NCI-H2081 treated with DMSO at 0.1 percent for 48 hours (cell line): ENCODE measurements at regions not wholly inside any gene's neighbourhood (a gene's known extent, or its start where the extent isn't known, plus 50 kb on each side); places are given as distances from the start of the nearest gene placed in this dataset.
"Not testable (repeated sequence)": the region's sequence is repeated elsewhere in the genome, so short reads cannot be mapped to it uniquely, and the experiment has no call there.

Source experiments
- DNase-seq: peaks from one replicate; lab custom pipeline; 2025; lab: John Stamatoyannopoulos, UW

GRCh38 chr3:154668187-154668586 lies 238.2 kb upstream of the GPR149 start:
- DNase-seq: no peak

- DNase-seq: no peak
Observed at GRCh38 chr3:154666542-154666941, 236.6 kb upstream of the GPR149 start.

- no peak for DNase-seq
Observed at GRCh38 chr3:154664714-154665113, 234.7 kb upstream of the GPR149 start.

- no peak for DNase-seq
Observed at GRCh38 chr3:154662851-154663250, 232.9 kb upstream of the GPR149 start.

- DNase-seq: no peak
Observed at GRCh38 chr3:154660811-154661210, 230.8 kb upstream of the GPR149 start.

- no peak for DNase-seq
Observed at GRCh38 chr3:154658000-154658399, 228.0 kb upstream of the GPR149 start.

GRCh38 chr3:154657218-154657617 lies 227.2 kb upstream of the GPR149 start:
- no peak for DNase-seq

GRCh38 chr3:154656486-154656885 lies 226.5 kb upstream of the GPR149 start:
- no peak for DNase-seq

- no peak for DNase-seq
Observed at GRCh38 chr3:154642145-154642544, 212.2 kb upstream of the GPR149 start.

GRCh38 chr3:154625756-154626155 lies 195.8 kb upstream of the GPR149 start:
- no peak for DNase-seq

GRCh38 chr3:154619621-154620020 lies 189.6 kb upstream of the GPR149 start:
- DNase-seq: not testable (repeated sequence)

GRCh38 chr3:154616298-154616697 lies 186.3 kb upstream of the GPR149 start:
- no peak for DNase-seq

- DNase-seq: no peak
Observed at GRCh38 chr3:154615471-154615870, 185.5 kb upstream of the GPR149 start.

GRCh38 chr3:154614601-154615000 lies 184.6 kb upstream of the GPR149 start:
- DNase-seq: no peak

- DNase-seq: no peak
Observed at GRCh38 chr3:154614078-154614477, 184.1 kb upstream of the GPR149 start.

- DNase-seq: no peak
Observed at GRCh38 chr3:154602241-154602640, 172.3 kb upstream of the GPR149 start.

- DNase-seq: no peak
Observed at GRCh38 chr3:154598166-154598565, 168.2 kb upstream of the GPR149 start.

GRCh38 chr3:154590675-154591384 lies 160.8 kb upstream of the GPR149 start:
- no peak for DNase-seq

- no peak for DNase-seq
Observed at GRCh38 chr3:154588831-154589230, 158.8 kb upstream of the GPR149 start.

GRCh38 chr3:154584974-154585373 lies 155.0 kb upstream of the GPR149 start:
- DNase-seq: no peak

GRCh38 chr3:154584041-154584440 lies 154.1 kb upstream of the GPR149 start:
- DNase-seq: no peak

GRCh38 chr3:154583086-154583634 lies 153.2 kb upstream of the GPR149 start:
- DNase-seq: no peak

GRCh38 chr3:154582501-154582900 lies 152.5 kb upstream of the GPR149 start:
- no peak for DNase-seq
